HUES64 (cell line): ENCODE measurements at regions not wholly inside any gene's neighbourhood (a gene's known extent, or its start where the extent isn't known, plus 50 kb on each side); places are given as distances from the start of the nearest gene placed in this dataset.

Source experiments
- H3K27ac ChIP-seq: 2 replicates; pipeline ENCODE4 v1.7.0; 2013; ENCODE audit warnings: low read depth, low read length, inconsistent platforms
- H3K27me3 ChIP-seq: 2 replicates; pipeline ENCODE4 v1.6.1; 2013; ENCODE audit warnings: mild to moderate bottlenecking, low read length; ENCODE audit not compliant: insufficient read depth
- H3K36me3 ChIP-seq: 2 replicates; pipeline ENCODE4 v1.6.1; 2013; ENCODE audit warnings: mild to moderate bottlenecking, low read length; ENCODE audit not compliant: insufficient read depth
- H3K4me1 ChIP-seq: 2 replicates; pipeline ENCODE4 v1.6.1; 2013; ENCODE audit warnings: mild to moderate bottlenecking, low read length, moderate library complexity; ENCODE audit not compliant: insufficient read depth
- H3K4me3 ChIP-seq: 2 replicates; pipeline ENCODE4 v1.5.1; 2013; ENCODE audit warnings: mild to moderate bottlenecking, low read length, moderate library complexity
- H3K9ac ChIP-seq: 2 replicates; pipeline ENCODE4 v1.6.1; 2013; ENCODE audit warnings: mild to moderate bottlenecking, low read depth, low read length
- H3K9me3 ChIP-seq: 2 replicates; pipeline ENCODE4 v1.6.1; 2013; ENCODE audit warnings: low read depth, low read length; ENCODE audit not compliant: insufficient read depth
- WGBS: fragments of 150-250, 120-280 bp; methylation state at CpG from one replicate; pipeline ENCODE4 v1.1.7; 2013; ENCODE audit warnings: missing lambda C conversion rate; 5-methylcytosine and 5-hydroxymethylcytosine counted together

- no peaks in the 10 kb centered on the region for H3K27me3 ChIP-seq
- H3K4me1 ChIP-seq: no peaks in the 10 kb centered on the region
- no peak overlapping the region for H3K4me3 ChIP-seq
- H3K27ac ChIP-seq: no peak overlapping the region
- 91% methylated on average over 2 of the region's 2 CpGs for WGBS
- H3K9ac ChIP-seq: no peak overlapping the region
- H3K9me3 ChIP-seq: peaks cover 5% of the 10 kb centered on the region; the same call in 1 of the 2 replicates
- H3K36me3 ChIP-seq: no peaks in the 10 kb centered on the region
Observed at GRCh38 chr9:89985068-89985467, 380.3 kb downstream of the GADD45G start.

DNA sequence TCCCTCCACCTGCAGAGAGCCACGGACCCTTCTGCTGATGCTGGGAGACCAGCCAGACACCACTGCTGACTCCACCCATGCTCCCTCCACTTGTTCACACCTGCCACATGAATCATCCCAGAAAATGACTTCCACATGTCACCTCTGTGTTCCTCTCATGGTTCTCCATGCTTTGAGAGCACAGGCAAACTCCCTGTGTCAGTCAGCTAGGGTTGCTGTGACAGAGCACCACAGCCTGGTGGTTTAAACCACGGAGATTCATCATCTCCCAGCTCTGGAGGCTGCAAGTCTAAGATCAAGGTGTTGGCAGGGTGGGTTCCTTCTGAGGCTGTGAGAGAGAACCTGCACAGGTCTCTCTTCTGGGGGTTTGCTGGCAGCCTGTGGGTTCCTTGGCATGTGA, 381.4 kb downstream of the GADD45G start:
- Histone ChIP-seq H3K4me3 (no peak overlapping the region), H3K9me3 (peaks cover 12% of the 10 kb centered on the region; the same call in 1 of the 2 replicates), H3K9ac (no peak overlapping the region), H3K4me1 (no peaks in the 10 kb centered on the region), H3K36me3 (no peaks in the 10 kb centered on the region), H3K27ac (no peak overlapping the region), H3K27me3 (no peaks in the 10 kb centered on the region)
- WGBS: 96% methylated on average over 2 of the region's 2 CpGs

DNA sequence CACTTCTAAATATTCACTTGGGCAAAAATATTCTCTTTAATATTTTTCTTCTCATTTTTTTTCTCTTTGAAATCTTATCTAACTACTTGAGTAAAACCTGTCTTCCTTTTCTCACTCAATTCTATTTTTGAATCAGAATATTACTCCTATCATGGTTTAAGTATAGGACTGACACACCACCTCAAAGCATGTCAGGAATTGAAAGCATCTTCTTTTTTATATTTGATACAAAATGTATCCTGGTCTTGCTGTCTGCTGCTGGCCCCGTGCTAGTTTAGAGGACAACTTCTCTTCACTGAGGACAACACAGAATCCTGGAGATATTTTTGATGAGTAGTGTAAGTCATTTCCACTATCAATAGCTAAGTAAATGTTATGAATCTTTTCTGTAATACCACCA, 383.6 kb downstream of the GADD45G start:
- H3K36me3 ChIP-seq: no peaks in the 10 kb centered on the region
- no peak overlapping the region for H3K27ac ChIP-seq
- H3K9ac ChIP-seq: no peak overlapping the region
- WGBS: no CpG with 5 or more reads among the region's 1 CpG
- no peaks in the 10 kb centered on the region; the same call in 1 of the 2 replicates for H3K4me1 ChIP-seq
- H3K4me3 ChIP-seq: no peak overlapping the region
- H3K9me3 ChIP-seq: peaks cover 12% of the 10 kb centered on the region; the same call in 1 of the 2 replicates
- no peaks in the 10 kb centered on the region for H3K27me3 ChIP-seq

DNA sequence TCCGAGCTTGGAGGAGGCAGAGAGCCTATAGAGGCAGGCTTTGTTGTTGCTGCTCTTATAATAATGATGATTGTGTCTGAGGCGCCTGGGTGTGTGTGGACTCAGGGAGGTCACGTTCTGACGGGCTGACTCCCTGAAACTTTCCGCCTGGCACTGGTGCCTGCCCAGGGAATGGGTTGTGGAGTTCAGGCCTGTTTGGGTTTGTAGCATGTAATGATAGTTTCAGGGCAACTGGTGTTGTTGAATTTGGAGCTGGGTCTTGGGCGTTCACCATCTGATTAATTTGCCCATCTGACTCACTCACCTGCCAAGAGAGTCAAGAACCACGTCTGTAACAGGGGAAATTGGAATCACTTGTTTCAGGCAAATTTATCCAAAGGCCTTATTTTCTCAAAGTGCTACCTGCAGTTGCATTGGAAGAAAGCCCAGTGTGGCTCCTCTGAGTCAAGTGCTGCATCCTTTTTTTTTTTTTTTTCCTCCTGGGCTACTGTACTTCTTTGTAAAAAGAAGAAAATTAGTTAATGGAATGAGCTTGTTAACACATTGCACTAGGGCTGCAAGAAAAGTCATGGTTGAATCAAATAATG, 386.5 kb downstream of the GADD45G start:
- H3K9me3 ChIP-seq: peaks cover 12% of the 10 kb centered on the region; the same call in 1 of the 2 replicates
- no peak overlapping the region for H3K27ac ChIP-seq
- no peaks in the 10 kb centered on the region for H3K27me3 ChIP-seq
- 91% methylated on average over 7 of the region's 7 CpGs for WGBS
- no peak overlapping the region for H3K4me3 ChIP-seq
- peaks cover 14% of the 10 kb centered on the region; the same call in 1 of the 2 replicates for H3K4me1 ChIP-seq
- H3K9ac ChIP-seq: no peak overlapping the region
- H3K36me3 ChIP-seq: no peaks in the 10 kb centered on the region

GRCh38 chr9:89992326-89993198, 387.8 kb downstream of the GADD45G start:
- Histone ChIP-seq H3K4me3 (no peak overlapping the region), H3K4me1 (peaks cover 14% of the 10 kb centered on the region; the same call in 1 of the 2 replicates), H3K9me3 (peaks cover 12% of the 10 kb centered on the region; the same call in 1 of the 2 replicates), H3K36me3 (no peaks in the 10 kb centered on the region), H3K27me3 (no peaks in the 10 kb centered on the region), H3K9ac (no peak overlapping the region), H3K27ac (no peak overlapping the region)
- WGBS: 82% methylated on average over 16 of the region's 16 CpGs

- H3K27ac ChIP-seq: no peak overlapping the region
Observed at GRCh38 chr9:89993678-89994630, 389.1 kb downstream of the GADD45G start.

GRCh38 chr9:89994988-89995613, 390.3 kb downstream of the GADD45G start:
- Histone ChIP-seq H3K36me3 (no peaks in the 10 kb centered on the region), H3K9ac (no peak overlapping the region), H3K27me3 (no peaks in the 10 kb centered on the region), H3K27ac (no peak overlapping the region), H3K4me3 (no peak overlapping the region), H3K4me1 (peaks cover 14% of the 10 kb centered on the region; the same call in 1 of the 2 replicates), H3K9me3 (peaks cover 7% of the 10 kb centered on the region; the same call in 1 of the 2 replicates)
- WGBS: 85% methylated on average over 19 of the region's 19 CpGs

More at GRCh38 chr9:89993678-89994630, 389.1 kb downstream of the GADD45G start:
- H3K27me3 ChIP-seq: no peaks in the 10 kb centered on the region
- H3K9me3 ChIP-seq: peaks cover 12% of the 10 kb centered on the region; the same call in 1 of the 2 replicates
- WGBS: 63% methylated on average over 5 of the region's 5 CpGs
- no peaks in the 10 kb centered on the region for H3K36me3 ChIP-seq
- H3K4me3 ChIP-seq: no peak overlapping the region
- peaks cover 14% of the 10 kb centered on the region; the same call in 1 of the 2 replicates for H3K4me1 ChIP-seq
- H3K9ac ChIP-seq: no peak overlapping the region

GRCh38 chr9:89996116-89996515, 391.3 kb downstream of the GADD45G start:
- Histone ChIP-seq H3K4me3 (no peak overlapping the region), H3K36me3 (no peaks in the 10 kb centered on the region), H3K4me1 (peaks cover 14% of the 10 kb centered on the region; the same call in 1 of the 2 replicates), H3K27ac (no peak overlapping the region), H3K9ac (no peak overlapping the region), H3K27me3 (no peaks in the 10 kb centered on the region), H3K9me3 (no peaks in the 10 kb centered on the region)
- WGBS: 89% methylated on average over 5 of the region's 5 CpGs

DNA sequence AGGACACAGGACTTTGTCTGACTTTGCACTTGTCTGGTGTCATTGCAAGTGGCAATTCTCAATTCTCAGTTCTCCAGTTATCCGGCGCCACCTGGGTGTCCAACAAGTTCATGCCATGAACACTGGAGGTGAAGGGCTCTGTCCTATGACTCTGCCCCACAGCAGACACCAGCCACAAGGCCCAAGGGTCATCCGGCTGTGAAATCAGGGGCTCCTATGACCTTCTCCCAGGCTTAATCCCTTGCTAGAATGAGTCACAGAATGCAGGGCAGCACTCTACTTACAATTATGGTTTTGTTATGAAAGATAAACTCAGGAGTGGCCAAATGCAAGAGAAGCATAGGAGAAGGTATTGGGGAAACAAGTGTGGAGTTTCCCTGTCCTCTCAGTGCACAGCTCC, 392.0 kb downstream of the GADD45G start:
- Histone ChIP-seq H3K27me3 (no peaks in the 10 kb centered on the region), H3K4me1 (peaks cover 14% of the 10 kb centered on the region; the same call in 1 of the 2 replicates), H3K4me3 (no peak overlapping the region), H3K9me3 (no peaks in the 10 kb centered on the region), H3K27ac (no peak overlapping the region), H3K36me3 (no peaks in the 10 kb centered on the region), H3K9ac (no peak overlapping the region)
- WGBS: 94% methylated on average over 3 of the region's 3 CpGs

DNA sequence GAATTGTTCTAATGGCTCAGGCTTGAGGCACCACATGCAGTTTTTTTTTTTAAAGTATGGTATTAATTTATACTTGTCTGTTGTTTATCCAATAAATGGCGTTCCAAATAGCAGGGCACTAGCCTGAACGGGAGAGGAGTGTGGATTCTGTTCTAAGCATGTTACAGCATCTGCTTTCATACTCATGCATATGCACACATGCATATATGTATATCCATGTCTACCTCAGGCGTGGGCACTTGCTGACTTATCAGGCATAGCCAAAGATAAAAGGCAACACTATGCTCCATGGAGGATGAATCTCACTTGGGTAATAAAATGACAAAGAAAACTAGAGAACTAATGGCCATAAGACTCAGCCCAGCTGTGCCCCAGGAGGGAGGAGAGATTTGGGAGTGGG, 393.8 kb downstream of the GADD45G start:
- Histone ChIP-seq H3K4me3 (no peak overlapping the region), H3K9me3 (no peaks in the 10 kb centered on the region), H3K27ac (no peak overlapping the region), H3K9ac (no peak overlapping the region), H3K4me1 (peaks cover 17% of the 10 kb centered on the region; the same call in 1 of the 2 replicates), H3K27me3 (no peaks in the 10 kb centered on the region), H3K36me3 (no peaks in the 10 kb centered on the region)
- 86% methylated on average over 3 of the region's 3 CpGs for WGBS
